Kidney glomerular epithelial cell (primary cell): ENCODE measurements at regions not wholly inside any gene's neighbourhood (a gene's known extent, or its start where the extent isn't known, plus 50 kb on each side); places are given as distances from the start of the nearest gene placed in this dataset.

ENCODE experiments used
- DNase-seq: peaks from one replicate; lab custom pipeline; 2025; lab: John Stamatoyannopoulos, UW

DNA sequence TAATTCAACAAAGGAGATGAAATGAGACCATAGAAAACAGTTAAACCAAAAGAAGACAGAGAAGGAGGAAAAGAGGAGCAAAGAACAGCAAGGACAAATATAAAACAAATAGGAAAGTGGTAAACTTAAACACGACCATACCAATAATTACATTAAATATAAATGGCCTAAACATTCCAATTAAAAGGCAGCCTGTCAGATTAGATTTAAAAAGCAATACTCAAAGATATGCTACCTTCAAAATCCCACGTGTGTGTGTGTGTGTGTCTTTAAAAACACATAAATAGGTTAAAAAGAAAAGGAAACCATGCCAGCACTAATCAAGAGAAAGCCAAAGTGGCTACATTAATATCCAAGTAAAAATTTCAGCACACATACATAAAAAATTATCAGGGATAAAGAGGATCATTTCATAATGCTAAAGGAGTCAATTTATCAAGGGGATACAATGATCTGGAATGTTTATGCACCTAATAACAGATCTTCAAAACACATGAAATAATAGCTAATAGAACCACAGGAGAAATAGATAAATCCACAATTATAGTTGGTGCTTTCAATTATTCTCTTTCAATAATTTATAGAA, 355.7 kb upstream of the POU3F1 start:
- DNase-seq, result no peak

DNA sequence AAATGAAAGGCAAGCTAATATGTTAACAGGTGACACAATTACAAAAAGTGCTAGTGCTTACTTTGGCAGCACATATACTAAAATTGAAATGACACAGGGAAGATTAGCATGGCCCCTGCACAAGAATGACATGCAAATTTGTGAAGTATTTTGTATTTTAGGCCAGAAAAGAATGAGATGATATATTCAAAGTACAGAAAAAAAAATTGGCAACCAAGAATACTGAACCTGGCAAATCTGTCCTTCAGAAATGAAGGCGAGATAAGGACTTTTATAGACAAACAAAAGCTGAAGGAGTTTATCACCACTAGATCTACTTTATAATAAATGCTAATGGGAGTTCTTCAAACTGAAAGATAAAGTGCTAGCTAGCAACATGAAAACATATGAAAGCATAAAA, 350.0 kb upstream of the POU3F1 start:
- no peak for DNase-seq

DNA sequence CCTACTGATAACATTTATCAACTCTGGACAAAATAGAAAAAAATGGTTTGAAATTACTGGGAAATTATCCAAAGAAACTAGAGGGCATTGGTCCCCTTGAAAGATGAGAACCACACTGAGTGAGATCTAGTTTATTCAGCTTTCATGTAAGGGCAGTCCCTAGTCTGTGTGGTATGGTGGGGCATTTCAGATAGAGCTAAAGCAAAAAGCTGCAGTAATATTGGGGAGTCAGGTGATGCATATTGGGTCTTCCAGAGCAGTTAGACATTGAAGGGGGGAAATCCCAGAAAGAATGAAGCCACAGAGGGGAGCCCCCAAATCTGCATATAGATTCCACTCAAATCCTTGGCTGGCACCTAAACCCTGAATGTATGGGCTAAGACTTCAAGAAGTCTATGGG, 347.7 kb upstream of the POU3F1 start:
- no peak for DNase-seq

DNA sequence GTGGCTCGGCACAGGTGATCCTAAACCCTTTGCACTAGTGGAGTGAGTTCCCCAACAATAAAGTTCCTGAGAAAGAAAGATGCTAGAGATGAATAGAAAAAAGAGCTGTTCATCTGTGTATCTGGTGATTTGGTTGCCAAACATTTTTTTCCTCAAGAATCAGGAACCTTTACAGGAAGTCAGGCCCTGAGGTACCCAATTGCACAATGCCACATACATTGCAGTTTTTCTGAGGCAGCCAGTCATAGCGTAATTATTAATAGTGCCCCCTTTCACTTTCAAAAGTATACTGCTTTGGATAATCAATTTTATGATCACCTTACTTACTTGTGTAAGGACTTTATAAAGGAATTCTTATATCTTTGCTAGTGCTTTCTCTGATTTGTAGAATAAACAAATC, 346.3 kb upstream of the POU3F1 start:
- DNase-seq, result no peak

DNA sequence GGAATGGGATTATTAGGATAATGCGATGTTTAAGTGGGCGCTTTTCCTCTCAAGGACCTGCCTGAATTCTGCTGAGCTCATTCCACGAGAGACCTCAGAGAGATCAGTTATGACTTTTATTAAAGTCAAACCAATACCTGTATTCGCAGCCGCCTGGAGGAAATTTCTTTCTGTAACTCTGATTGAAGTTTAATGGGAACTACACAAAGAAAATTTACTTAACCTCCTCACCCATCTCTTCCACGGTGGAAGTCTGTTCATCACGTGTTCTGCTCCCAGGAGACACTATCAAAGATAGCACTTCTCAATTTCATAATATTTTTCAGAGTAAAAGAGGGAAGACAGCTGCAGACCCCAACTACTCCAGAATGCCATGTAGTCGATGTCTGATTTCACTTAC, 334.7 kb upstream of the POU3F1 start:
- DNase-seq, result no peak

DNA sequence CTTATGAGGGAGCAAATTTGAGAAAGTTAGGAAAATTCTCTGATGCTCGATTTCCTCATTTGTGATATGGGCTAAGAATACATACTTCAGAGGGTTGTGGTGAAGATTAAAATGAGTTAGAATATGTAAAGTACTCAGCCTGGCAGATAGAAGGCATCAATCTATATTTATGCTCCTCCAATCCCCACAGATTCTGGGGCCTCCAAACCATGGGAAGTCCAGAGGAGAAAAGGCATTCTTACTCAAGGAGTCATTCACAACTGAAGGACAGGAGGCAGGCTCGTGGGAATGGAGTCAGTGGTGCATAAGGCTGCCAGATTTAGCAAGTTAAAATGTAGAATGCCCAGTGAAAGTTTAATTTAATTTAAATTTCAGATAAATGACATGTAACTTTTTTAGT, 330.0 kb upstream of the POU3F1 start:
- DNase-seq, result no peak

DNA sequence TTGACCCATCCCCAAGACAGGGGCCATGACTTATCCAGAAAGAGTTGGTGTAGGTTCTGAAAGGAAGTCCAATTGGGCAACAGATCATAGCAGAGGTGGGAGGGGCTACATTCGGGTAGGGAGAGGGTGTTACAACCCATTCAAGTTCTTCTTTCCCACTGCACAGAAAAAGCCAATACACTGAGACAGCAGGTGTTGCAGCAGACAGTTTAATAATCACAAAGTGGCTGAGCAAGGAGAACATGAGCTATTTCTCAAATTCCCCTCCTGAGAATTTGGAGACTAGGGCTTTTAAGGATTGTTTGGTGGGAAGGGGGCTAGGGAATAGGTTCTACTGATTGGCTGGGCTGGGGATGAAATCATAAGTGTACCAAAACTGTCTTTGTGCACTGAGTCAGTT, 328.4 kb upstream of the POU3F1 start:
- no peak for DNase-seq

DNA sequence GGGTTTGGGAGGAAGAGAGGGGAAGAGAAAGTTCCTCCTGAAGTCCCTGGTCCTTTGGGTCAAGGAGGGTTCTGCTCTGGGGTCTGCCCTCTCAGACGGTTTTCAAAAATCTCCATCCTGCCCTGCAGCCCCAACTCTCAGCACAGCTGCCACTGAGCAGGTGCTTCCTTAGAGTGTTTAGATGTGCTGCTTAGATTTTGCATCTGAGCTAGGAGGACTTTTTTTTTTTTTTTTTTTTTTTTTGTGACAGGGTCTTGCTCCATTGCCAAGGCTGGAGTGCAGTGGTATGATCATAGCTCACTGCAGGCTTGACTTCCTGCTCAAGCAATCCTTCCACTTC, 324.9 kb upstream of the POU3F1 start:
- DNase-seq, result no peak

DNA sequence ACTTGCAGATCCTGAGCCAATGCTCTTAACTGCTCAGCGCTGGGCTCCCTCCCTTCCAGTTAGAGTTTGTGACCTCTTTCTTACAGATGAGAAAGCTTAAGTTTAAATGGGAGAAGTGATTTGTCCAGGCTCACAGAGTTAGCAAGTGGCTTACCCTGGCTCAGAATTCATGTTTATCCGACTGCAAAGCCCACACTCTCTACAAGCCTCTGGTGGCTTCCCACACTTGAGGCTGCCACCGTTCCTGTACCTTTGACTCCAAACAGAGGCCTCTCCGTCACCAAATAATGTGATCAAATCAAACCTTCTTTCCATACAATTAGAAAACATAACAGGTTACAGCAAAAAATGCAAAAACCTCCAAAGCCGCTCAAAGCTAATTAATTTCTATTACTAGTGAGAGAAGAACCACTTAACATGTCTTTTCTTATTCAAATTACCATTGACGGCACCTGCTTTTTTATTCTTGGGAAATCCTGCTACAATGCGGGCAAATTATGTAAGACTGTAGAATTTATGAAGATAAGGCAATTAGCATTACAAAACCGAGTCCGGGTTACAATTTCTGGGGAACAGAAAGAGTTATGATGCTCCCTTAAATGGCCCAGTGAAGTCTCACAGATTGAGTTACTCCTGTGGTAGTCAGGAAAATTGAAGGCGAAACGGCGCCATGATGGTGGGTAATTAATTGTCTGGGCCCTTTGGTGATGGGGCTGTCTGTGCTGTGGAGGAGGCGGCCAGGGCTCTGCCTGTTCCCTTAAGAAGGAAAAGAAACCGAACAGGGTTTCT, 324.3 kb upstream of the POU3F1 start:
- no peak for DNase-seq

DNA sequence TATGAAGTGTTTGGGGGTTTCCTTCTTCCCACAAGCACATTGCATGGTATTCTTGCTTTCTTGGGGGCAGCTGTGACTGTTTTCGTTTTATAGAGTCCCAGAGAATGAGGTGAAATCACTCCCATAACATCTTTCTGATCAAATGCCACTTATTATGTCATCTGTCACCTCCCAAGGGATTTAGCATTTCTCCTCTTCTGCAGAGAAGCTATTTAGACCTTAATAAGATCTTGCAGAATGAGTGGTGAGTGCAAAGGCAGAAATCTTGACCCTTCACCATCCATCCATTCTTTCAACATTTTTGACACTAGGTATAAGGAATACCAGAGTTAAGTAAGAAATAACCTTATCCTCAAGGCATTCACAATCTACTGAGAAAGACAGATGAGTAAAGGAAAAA, 318.6 kb upstream of the POU3F1 start:
- DNase-seq, result no peak

DNA sequence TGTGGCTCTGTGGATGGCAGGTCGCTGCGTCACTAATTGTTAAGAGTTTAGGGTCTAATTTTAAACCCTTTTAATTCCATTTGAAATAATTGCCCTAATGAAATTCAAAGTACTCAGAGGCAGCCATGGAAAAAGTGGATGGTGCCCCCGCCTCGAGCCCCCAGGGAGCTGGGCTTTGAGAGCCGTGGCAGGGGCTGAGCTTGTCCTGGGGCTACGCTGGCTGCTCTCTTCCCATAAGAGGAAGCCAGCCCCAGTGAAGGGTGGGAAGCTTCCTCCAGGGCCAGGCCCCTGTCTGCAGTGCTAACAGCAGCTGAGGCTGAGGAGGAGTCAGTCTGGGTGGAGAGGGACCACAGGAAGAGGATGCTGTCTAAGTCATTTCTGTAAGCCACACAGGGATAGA, 315.0 kb upstream of the POU3F1 start:
- DNase-seq, result no peak

DNA sequence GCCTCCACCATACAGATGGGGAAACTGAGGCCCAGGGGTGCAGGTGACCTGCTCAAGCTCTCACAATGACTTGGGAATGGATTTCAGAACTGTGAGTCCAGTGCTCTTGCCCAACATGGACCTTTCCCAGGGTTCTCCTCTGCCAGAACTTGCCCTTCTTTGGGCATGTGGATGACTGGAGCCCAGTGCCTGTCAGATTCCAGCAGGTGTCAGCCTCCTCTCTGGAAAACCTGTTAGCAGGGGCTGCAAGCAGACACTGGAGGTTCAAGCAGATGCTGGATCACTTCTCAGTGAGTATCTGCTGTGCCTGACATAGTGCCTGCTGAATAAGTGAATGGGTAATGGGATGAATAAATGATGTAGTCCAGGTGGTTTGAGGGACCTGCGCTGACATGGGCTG, 314.2 kb upstream of the POU3F1 start:
- DNase-seq, result no peak

DNA sequence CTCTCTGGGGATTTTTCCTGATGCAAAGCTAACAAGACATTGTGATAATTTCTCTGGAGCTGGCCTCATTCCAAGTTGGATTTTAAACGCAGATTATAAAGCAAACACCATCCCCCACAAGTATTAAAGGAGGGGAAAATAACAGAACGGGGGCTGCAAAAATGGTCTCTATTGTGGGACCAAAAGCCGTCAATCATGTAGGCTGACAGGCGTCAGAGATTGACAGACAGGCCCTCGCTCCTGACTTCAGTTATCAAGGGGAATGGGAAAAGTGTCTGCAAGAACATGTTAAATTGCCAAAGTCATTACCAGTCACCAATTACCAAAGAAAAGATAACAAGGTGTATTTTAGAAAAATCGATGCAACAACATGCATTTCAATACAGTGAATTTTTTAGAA, 307.4 kb upstream of the POU3F1 start:
- DNase-seq, result no peak

DNA sequence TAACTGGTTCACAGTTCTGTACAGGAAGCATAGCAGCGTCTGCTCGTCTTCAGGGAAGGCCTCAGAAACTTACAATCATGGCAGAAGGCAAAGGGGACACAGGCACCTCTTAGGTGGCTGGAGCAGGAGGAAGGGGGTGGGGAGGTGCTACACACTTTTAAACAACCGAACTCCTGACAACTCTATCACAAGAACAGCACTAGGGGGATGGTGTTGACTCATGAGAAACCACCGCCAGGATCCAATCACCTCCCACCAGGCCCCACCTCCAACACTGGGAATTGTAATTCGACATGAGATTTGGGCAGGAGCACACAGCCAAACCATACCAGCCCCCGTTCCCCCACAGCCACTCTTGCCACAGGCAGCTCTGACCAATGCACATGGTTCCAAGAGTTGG, 306.3 kb upstream of the POU3F1 start:
- DNase-seq, result no peak

DNA sequence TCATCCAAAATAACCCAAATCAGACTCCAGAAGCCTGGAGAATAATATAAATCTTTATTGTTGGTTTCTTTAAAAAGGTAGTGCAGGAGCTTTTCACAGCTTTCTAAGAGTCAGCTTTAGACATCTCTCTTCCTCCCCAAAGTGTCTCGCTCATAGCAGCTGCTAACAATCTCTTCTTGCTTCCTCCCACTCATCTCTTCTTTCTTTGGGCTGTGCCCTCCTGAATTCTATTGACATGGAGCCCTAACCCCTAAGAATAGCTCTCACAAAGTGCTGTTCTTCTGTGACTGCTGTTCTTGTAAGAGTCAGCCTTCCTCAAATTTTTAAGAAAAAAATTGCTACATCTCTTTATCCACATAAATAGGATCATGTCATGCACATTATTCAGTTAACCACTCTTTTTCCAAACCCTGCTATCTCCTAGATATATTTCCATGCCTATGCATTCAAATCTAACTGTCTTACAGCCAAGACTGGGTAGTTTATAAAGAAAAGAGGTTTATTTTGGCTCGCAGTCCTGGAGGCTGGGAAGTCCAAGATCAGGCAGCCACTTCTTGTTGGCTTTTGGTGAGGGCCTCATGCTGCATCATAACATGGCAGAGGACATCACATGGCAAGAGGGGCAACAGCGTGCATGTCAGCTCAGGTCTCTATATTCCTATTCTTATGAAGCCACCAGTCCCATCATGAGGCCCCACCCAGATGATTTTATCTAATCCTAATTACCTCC, 301.0 kb upstream of the POU3F1 start:
- no peak for DNase-seq

DNA sequence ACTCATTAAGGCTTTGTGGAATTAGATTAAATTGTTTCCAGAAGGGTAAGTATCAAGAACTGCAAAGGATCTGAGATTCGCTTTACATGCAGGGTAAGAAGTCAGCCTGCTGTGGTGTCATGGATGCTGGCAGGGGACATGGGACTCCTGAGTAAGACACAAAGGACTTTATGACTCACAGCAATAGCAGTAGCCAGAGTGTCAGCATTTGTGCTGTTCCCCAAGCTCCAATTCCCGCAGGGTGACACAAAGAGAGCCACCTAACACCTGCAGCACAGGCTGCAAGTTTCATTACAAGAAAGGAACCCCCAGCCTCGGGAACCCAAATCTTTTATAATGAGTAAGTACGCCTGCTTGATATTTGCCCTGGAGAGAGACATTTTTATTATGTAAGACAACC, 298.1 kb upstream of the POU3F1 start:
- no peak for DNase-seq

DNA sequence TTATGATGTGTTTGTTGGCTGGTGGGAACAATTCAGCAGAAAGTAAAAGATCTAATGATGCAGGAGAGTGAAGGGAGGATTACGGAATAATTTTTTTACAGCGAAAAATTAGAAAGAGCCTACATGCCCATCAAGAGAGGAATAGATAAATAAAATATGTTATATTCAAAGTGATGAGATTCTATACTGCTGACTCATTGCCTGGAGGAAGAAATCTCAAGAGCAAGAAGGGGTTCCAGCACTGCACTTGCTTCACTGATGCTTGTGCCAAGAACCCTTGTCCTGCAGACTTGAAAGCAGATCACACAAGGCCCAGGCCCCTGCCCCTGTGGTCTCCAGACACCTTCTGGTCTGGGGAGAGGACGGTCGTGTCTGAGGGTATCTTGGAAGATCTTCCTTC, 295.1 kb upstream of the POU3F1 start:
- DNase-seq, result no peak

DNA sequence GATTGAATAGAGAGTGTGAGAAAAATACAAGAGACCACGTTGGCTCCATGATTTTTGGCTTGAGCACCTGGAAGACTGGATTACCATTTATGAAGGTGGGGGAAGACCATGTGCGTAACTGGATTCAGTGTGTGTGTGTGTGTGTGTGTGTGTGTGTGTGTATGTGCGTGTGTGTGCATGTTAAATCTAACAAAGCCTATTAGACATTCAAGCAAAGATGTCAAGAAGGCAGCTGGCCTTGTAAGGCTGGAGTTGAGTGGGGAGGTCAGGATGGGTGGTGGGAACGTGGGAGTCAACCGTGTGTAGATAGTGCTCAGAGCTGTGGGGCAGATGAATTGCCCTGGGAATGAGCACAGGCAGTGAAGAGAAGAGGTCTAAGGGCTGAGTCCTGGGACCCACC, 293.8 kb upstream of the POU3F1 start:
- no peak for DNase-seq

DNA sequence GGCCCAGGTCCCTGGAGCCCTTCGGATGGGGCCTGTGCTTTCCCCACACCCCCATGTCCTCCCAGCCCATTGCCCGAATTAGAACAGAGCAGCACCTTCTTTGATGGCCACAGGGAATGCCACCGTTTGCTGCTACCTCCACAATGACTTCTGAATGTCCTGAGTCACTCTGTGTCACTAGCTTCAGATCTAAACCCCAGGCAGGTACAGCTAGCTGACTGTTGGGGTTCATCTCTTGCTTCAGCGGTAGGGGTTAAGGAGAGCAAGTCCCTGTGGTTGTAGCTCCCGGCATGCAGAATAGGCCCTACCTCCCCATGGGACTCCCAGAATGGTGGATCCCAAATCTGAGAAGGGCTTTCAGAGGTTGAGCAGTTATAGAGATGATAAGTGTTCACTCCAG, 291.1 kb upstream of the POU3F1 start:
- no peak for DNase-seq

DNA sequence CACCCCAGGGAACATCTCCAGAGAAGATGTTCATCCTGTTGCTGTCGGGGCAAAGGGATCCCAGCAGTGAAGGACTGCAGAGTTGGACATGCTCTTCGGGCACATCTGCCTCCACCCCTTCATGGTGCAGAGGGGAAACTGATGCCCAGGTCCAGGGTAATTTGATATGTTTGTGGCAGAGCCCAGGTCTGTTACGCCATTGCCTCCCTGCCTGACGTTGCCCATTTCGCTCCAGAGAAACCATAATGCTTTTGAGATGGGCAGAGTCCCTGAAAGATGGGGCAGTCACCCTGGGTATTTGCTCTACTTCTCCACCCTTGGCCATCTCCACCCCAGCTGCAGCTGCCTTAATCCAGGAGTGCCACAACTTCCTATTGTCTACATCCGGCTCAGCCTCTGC, 290.4 kb upstream of the POU3F1 start:
- no peak for DNase-seq

DNA sequence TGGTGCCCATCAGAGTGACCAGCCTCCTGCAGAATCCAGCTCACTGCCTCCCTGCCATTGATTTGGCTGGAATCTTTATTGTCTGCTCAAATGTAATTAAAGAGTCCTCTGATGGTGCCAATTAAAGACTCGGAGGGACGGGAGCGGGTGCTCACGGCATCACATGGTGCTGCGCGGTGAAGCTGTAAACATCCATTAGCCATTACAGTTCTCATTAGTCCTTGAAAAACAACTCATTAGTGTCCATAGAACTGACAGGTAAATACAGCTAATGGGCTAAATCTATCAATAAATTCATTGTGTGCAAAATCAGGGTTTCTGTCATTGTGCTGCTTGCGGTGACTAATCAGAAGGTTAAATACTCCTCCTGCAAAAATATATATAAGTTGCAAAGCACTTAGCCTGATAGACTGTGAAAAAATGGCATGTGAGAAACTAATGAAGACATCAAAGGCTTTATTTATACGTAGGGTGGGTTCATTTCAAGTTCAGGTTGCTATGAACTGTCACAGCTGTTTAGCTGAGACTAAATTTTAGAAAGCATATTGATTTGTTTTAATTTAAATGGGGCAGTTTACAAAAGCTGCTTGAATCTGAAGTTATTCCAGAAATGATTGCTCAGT, 289.8 kb upstream of the POU3F1 start:
- DNase-seq, result no peak

DNA sequence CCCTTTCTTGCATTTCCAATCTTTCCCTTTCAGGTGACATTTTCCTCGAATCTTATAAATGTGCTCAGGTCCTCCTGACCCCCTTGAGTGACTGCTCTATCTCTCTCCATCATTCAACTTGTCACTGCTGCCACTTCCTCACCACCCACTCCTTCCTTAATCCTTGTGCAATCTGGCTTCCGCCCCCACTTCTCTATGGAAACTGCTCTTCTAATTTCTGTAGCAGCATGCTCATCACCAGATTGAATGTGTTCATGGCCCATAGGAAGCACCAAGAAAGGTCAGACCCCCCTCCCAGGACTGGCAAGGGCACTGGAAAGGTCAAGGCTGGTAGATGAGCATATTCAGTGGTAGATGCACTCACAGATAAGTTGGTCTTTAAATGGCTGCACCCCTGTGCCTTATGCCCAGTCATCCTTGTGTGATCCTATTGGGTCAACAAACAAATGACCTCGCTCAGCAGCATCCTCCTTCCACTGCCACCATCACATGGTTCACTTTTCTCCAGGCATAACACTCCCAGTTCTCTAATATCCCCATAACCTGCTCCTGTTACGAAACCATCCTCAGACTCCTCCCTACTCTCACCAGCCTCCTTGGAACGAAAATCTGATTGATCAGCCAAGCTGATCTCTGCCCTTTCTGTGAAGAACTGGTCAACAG, 288.5 kb upstream of the POU3F1 start:
- DNase-seq, result no peak
